ENCODE measurements at regions not wholly inside any gene's neighbourhood (a gene's known extent, or its start where the extent isn't known, plus 50 kb on each side); places are given as distances from the start of the nearest gene placed in this dataset.

GRCh38 chr2:71879509-71880184, 268.0 kb downstream of the CYP26B1 start:
- no peak for TF ChIP-seq CTCF (IDR thresholded peaks at IDR 0.05)
- no peak for TF ChIP-seq POLR2A (IDR thresholded peaks at IDR 0.05)

All from tibial nerve (tissue), 3 donors.